Effector memory CD4-positive, alpha-beta T cell (primary cell): ENCODE measurements at regions not wholly inside any gene's neighbourhood (a gene's known extent, or its start where the extent isn't known, plus 50 kb on each side); places are given as distances from the start of the nearest gene placed in this dataset.

Source experiments
- DNase-seq, 3 donors: peaks; one replicate each; pipeline ENCODE4 v3.0.0-alpha.2; 2020
- H3K27ac ChIP-seq: 2 replicates; pipeline ENCODE4 v1.7.0; 2013; ENCODE audit warnings: mild to moderate bottlenecking, low read length, moderate library complexity; ENCODE audit not compliant: insufficient read depth, poor library complexity, severe bottlenecking
- H3K27me3 ChIP-seq: replicated peaks from 2 replicates; pipeline ENCODE4 v1.7.0; 2013; ENCODE audit warnings: mild to moderate bottlenecking, low read length; ENCODE audit not compliant: insufficient read depth, control insufficient read depth, poor library complexity, severe bottlenecking
- H3K36me3 ChIP-seq: 2 replicates; pipeline ENCODE4 v1.7.0; 2013; ENCODE audit warnings: mild to moderate bottlenecking, low read length, moderate library complexity; ENCODE audit not compliant: control insufficient read depth, insufficient read depth
- H3K4me1 ChIP-seq: 2 replicates; pipeline ENCODE4 v1.7.0; 2013; ENCODE audit warnings: low read length, mild to moderate bottlenecking; ENCODE audit not compliant: control insufficient read depth, insufficient read depth, poor library complexity, severe bottlenecking
- H3K4me3 ChIP-seq: 2 replicates; pipeline ENCODE4 v1.7.0; 2013; ENCODE audit warnings: low read length, low read depth, mild to moderate bottlenecking; ENCODE audit not compliant: insufficient read depth, poor library complexity, severe bottlenecking
- H3K9me3 ChIP-seq: 2 replicates; pipeline ENCODE4 v1.7.0; 2013; ENCODE audit warnings: mild to moderate bottlenecking, low read length, moderate library complexity; ENCODE audit not compliant: control insufficient read depth

- H3K27me3 ChIP-seq, result no peaks in the 10 kb centered on the region
- H3K4me1 ChIP-seq, result no peaks in the 10 kb centered on the region
- no peaks in the 10 kb centered on the region for H3K36me3 ChIP-seq
- H3K27ac ChIP-seq, result no peak overlapping the region
- no peak overlapping the region for H3K4me3 ChIP-seq
- H3K9me3 ChIP-seq, result no peaks in the 10 kb centered on the region
- DNase-seq, result no peak
Observed at GRCh38 chr15:31925541-31925940, 104.8 kb upstream of the CHRNA7 start.

DNA sequence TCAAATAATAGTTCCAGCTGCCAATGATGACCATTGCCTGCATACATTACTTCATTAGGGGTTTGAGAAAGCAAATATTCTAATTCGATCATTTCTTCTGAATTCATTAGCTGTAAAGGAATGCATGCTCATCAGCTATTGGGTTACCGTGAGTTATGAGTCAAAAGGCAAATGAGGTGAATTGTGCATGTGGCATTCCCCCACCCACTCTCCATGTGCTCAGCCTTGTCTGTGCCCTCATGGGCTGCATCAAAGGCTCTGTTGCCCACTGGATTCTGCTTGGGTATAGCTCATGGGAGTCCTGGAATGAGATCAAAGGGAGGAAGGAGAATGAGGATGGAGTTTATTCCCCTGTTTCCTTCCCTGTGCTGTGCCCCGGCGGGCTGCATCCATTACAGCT is 99.3 kb upstream of the CHRNA7 start:
- Histone ChIP-seq H3K4me3 (no peak overlapping the region), H3K4me1 (no peaks in the 10 kb centered on the region), H3K27me3 (peaks cover 2% of the 10 kb centered on the region), H3K36me3 (no peaks in the 10 kb centered on the region), H3K9me3 (no peaks in the 10 kb centered on the region), H3K27ac (no peak overlapping the region)
- DNase-seq, result no peak

DNA sequence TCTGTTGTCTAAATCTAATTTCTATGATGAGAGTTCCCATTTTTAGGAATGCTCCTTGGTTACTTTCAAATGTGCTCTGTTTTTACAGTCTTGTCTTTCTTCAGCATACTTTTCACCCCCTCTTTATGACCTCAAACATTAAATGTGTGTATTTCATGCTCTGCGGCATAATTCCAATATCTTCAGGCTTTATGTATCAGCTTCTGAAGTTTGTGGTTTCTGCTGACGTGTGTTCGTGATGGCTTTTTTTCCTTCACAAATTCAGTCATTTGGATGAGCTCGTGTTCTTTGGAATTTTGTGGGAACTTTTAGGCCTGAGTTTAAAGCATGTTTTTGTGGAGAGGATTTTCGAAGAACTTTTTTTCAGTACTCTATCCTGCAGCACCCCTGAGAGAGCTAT is 97.7 kb upstream of the CHRNA7 start:
- no peaks in the 10 kb centered on the region for H3K4me1 ChIP-seq
- H3K27me3 ChIP-seq, result peaks cover 6% of the 10 kb centered on the region
- H3K4me3 ChIP-seq, result no peak overlapping the region
- H3K36me3 ChIP-seq, result no peaks in the 10 kb centered on the region
- no peak for DNase-seq
- H3K9me3 ChIP-seq, result no peaks in the 10 kb centered on the region
- H3K27ac ChIP-seq, result no peak overlapping the region

- H3K4me3 ChIP-seq, result no peak overlapping the region
Observed at GRCh38 chr15:31934821-31935220, 95.5 kb upstream of the CHRNA7 start.

GRCh38 chr15:31953478-31953877 is 76.8 kb upstream of the CHRNA7 start:
- no peak overlapping the region for H3K4me3 ChIP-seq
- H3K9me3 ChIP-seq, result no peaks in the 10 kb centered on the region
- H3K27ac ChIP-seq, result no peak overlapping the region
- no peaks in the 10 kb centered on the region for H3K27me3 ChIP-seq
- no peaks in the 10 kb centered on the region for H3K36me3 ChIP-seq
- no peak for DNase-seq
- no peaks in the 10 kb centered on the region for H3K4me1 ChIP-seq

More at GRCh38 chr15:31934821-31935220, 95.5 kb upstream of the CHRNA7 start:
- Histone ChIP-seq H3K36me3 (no peaks in the 10 kb centered on the region), H3K4me1 (no peaks in the 10 kb centered on the region), H3K27ac (no peak overlapping the region), H3K27me3 (peaks cover 6% of the 10 kb centered on the region), H3K9me3 (no peaks in the 10 kb centered on the region)
- no peak for DNase-seq

- no peak overlapping the region for H3K27ac ChIP-seq
- DNase-seq, result no peak
- no peaks in the 10 kb centered on the region for H3K27me3 ChIP-seq
- no peaks in the 10 kb centered on the region for H3K4me1 ChIP-seq
- H3K36me3 ChIP-seq, result no peaks in the 10 kb centered on the region
- H3K4me3 ChIP-seq, result no peak overlapping the region
- no peaks in the 10 kb centered on the region for H3K9me3 ChIP-seq
Observed at GRCh38 chr15:31954374-31955172, 75.7 kb upstream of the CHRNA7 start.

DNA sequence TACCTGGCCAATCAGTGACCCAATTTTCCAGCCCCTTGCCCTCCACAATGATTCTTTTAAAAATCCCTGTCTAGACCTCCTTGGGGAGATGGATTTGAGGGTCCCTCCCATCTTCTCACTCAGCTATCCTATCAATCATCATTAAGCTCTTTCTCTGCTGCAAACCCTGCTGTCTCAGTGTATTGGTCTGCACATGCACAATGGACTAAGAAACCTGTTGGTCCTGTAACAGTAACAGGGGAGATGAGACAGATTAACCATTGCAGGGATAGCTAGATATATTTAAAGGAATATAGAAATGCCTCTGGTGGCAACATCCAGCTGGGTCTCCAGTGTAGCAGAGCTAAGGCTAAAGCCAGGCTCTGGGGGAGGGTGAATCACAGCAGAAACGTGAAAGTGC is 74.6 kb upstream of the CHRNA7 start:
- Histone ChIP-seq H3K4me3 (no peak overlapping the region), H3K9me3 (no peaks in the 10 kb centered on the region), H3K27me3 (no peaks in the 10 kb centered on the region), H3K4me1 (no peaks in the 10 kb centered on the region), H3K36me3 (no peaks in the 10 kb centered on the region), H3K27ac (no peak overlapping the region)
- DNase-seq, result no peak

GRCh38 chr15:31957581-31957980 is 72.7 kb upstream of the CHRNA7 start:
- Histone ChIP-seq H3K27ac (no peak overlapping the region), H3K9me3 (no peaks in the 10 kb centered on the region), H3K4me1 (no peaks in the 10 kb centered on the region), H3K36me3 (no peaks in the 10 kb centered on the region), H3K4me3 (no peak overlapping the region), H3K27me3 (no peaks in the 10 kb centered on the region)
- no peak for DNase-seq

DNA sequence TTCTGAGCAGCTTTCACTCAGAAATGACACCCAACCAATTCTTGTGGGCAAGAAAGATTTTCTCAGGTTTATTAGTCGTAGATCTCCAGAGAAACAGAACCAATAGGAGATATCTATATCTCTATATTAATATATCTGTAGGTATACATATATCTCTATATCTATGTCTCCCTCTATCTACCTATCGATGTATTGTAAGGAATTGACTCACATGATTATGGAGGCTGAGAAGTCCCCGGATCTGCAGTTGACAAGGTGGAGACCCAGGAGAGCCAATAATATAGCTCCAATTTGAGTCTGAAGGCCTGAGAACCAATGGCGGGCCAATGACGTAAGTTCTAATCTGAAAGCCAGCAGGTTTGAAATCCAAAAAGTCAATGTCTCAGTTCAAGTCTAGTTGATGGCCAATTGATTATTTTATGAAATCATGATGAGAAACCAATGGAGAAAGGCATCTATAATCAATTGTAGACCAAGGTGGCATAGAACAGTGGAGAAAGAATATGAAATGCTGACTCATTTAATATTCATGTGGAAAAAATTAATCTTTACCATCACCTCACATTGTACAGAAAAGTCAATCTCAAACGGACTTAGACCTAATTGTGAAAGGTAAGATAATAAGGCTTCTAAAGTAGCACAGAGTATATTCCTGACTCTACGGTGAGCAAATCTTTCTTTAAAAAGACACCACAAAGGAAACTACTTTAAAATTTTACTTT is 65.6 kb upstream of the CHRNA7 start:
- no peak for DNase-seq

GRCh38 chr15:31970007-31970406 is 60.3 kb upstream of the CHRNA7 start:
- Histone ChIP-seq H3K4me3 (no peak overlapping the region), H3K4me1 (no peaks in the 10 kb centered on the region), H3K36me3 (no peaks in the 10 kb centered on the region), H3K27me3 (no peaks in the 10 kb centered on the region), H3K27ac (no peak overlapping the region), H3K9me3 (no peaks in the 10 kb centered on the region)
- DNase-seq, result no peak

More for the DNA sequence above, 65.6 kb upstream of the CHRNA7 start:
- Histone ChIP-seq H3K36me3 (no peaks in the 10 kb centered on the region), H3K4me1 (no peaks in the 10 kb centered on the region), H3K4me3 (no peak overlapping the region), H3K9me3 (no peaks in the 10 kb centered on the region), H3K27me3 (no peaks in the 10 kb centered on the region), H3K27ac (no peak overlapping the region)
